Naive thymus-derived CD8-positive, alpha-beta T cell (primary cell): ENCODE measurements at regions not wholly inside any gene's neighbourhood (a gene's known extent, or its start where the extent isn't known, plus 50 kb on each side); places are given as distances from the start of the nearest gene placed in this dataset.
A peak's percentile ranks its signal among the peaks of the same experiment; 100 is the strongest.
"Not testable (repeated sequence)": the region's sequence is repeated elsewhere in the genome, so short reads cannot be mapped to it uniquely, and the experiment has no call there.

ENCODE experiments used
- ATAC-seq, 2 donors: fragments of 150-1000 bp; cut with Tn5 transposase in 1 of 2; sonication (Bioruptor Pico), chemical (Tn5 transposase) in 1 of 2; 1 replicate in 1 of 2; 2 replicates in 1 of 2; pipeline ENCODE4 v1.10.0; 2021; ENCODE audit warnings: mild to moderate bottlenecking in 2 of 2, moderate library complexity in 2 of 2
- POLR2A ChIA-PET: fragments of 350-600 bp; sonication (Branson Sonifier 250); formaldehyde crosslinking; loops from one replicate; lab custom pipeline; 2021; ENCODE audit warnings: antibody characterized with exemption; lab: Charles Lee
- DNase-seq, 10 donors: peaks; one replicate each; pipeline versions ENCODE4 v3.0.0 to v3.0.0-alpha.2; 2020 to 2022
- H3K27ac Mint-ChIP-seq, 10 donors: one replicate each; pipeline ENCODE4 v1.8.0; 2020 to 2022; ENCODE audit warnings: mild to moderate bottlenecking in 10 of 10, mixed read lengths in 10 of 10, moderate library complexity in 4 of 10, inconsistent platforms in 1 of 10
- H3K27me3 Mint-ChIP-seq, 5 donors: one replicate each; pipeline ENCODE4 v1.8.0; 2021 to 2022; ENCODE audit warnings: mixed read lengths in 5 of 5
- H3K36me3 Mint-ChIP-seq, 3 donors: one replicate each; pipeline ENCODE4 v1.8.0; 2020 to 2022; ENCODE audit warnings: mixed read lengths in 3 of 3, mild to moderate bottlenecking in 2 of 3, inconsistent platforms in 1 of 3
- H3K4me1 Mint-ChIP-seq, 4 donors: one replicate each; pipeline ENCODE4 v1.8.0; 2021 to 2022; ENCODE audit warnings: mixed read lengths in 4 of 4
- H3K4me3 Mint-ChIP-seq, 10 donors: one replicate each; pipeline ENCODE4 v1.8.0; 2020 to 2022; ENCODE audit warnings: mild to moderate bottlenecking in 10 of 10, mixed read lengths in 10 of 10, moderate library complexity in 6 of 10, inconsistent platforms in 1 of 10
- H3K9me3 Mint-ChIP-seq, 9 donors: one replicate each; pipeline ENCODE4 v1.8.0; 2020 to 2022; ENCODE audit warnings: mixed read lengths in 9 of 9, mild to moderate bottlenecking in 3 of 9, inconsistent platforms in 1 of 9, moderate library complexity in 1 of 9

DNA sequence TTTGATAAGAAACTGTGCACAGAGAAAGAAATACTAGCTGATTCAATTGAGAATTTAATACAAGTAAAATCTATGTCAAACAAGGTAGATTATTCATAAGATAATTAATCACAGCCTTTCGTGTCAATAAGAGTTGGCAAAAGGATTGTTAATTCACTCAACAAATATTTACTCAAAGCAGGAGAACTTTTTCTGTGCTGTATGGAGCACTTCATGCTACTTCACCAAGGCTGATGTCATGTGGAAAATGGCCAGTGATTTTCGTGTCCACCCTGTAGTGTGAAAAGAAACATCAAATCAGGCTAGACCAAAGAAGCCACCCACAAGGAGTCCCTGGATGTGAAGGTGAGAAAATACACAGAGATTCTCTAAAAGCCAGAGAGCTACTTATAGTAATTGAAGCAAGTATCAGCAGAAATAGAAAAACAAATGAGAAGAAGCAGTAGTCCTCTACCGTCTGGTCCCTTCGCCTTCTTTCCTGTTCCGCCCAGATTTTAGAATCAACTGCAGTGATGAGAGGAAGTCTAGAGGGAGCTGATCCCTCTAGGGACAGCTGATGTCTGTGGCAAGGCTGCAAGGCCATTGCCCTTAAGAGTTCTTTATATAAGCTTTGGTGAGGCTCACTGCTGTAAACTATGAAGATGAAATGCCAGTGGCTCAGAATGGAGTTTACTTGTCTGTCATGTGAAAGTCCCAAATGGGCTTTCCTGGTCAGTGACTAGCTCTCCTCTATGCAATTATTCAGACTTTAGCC lies 201.3 kb upstream of the APCDD1 start:
- Mint-ChIP-seq H3K4me3 (no peak overlapping the region), H3K36me3 (no peaks in the 10 kb centered on the region), H3K4me1 (peaks cover 0 to 11% (median 0%) of the 10 kb centered on the region in 4 donors), H3K27ac (peak overlapping the region in 1 of 10 donors; percentile 19), H3K27me3 (peaks cover 0 to 12% (median 5%) of the 10 kb centered on the region in 5 donors), H3K9me3 (peaks cover 0 to 5% (median 2%) of the 10 kb centered on the region in 9 donors)
- POLR2A ChIA-PET: no interaction called here
- ATAC-seq: no peak
- no peak for DNase-seq

DNA sequence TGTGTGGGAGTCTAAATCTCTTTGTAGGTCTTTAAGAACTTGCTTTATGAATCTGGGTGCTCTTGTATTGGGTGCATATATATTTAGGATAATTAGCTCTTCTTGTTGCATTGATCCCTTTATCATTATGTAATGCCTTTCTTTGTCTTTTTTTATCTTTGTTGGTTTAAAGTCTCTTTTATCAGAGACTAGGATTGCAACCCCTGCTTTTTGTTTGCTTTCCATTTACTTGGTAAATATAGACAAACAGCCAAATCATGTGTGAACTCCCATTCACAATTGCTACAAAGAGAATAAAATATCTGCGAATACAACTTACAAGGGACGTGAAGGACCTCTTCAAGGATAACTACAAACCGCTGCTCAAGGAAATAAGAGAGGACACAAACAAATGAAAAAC lies 198.2 kb upstream of the APCDD1 start:
- ATAC-seq, POLR2A ChIA-PET, H3K36me3 Mint-ChIP-seq, H3K4me3 Mint-ChIP-seq, H3K4me1 Mint-ChIP-seq, DNase-seq, H3K27ac Mint-ChIP-seq, H3K27me3 Mint-ChIP-seq, H3K9me3 Mint-ChIP-seq: not testable (repeated sequence)

DNA sequence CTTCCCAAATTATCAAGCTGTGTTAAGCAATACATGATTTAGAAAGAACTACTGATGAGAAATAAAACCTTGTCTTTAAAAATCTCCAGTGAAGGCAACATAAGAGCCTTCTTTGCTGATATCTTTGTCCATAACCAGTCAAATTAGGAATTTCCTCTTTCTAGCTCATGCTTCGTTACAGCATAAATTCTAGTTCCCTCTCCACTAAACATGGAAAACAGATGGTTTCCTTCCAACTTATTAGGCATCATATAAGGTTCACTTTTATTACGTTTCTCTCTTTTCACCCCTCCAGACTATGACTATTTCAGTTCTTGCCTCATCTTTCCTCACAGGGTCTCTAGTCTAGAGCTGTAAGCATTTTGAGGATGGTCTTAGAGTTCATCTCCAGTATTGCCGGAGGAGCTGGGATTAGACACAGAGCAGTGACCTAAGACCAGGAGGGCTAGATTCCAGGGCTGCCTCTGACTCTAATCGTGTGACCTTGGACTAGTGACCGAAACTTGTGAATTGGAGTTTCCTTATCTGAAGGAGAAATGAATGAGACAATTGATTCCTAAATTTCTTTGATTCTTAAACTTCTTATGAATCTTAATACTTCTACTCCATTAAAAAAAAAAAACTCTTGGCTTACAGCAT lies 195.5 kb upstream of the APCDD1 start:
- no peak for ATAC-seq
- no peak for DNase-seq
- H3K9me3 Mint-ChIP-seq: peaks cover 0 to 5% (median 2%) of the 10 kb centered on the region in 9 donors
- peaks cover 0 to 9% (median 5%) of the 10 kb centered on the region in 5 donors for H3K27me3 Mint-ChIP-seq
- no peak overlapping the region for H3K4me3 Mint-ChIP-seq
- no peak overlapping the region for H3K27ac Mint-ChIP-seq
- POLR2A ChIA-PET: no interaction called here
- peaks cover 0 to 11% (median 0%) of the 10 kb centered on the region in 4 donors for H3K4me1 Mint-ChIP-seq
- H3K36me3 Mint-ChIP-seq: no peaks in the 10 kb centered on the region

DNA sequence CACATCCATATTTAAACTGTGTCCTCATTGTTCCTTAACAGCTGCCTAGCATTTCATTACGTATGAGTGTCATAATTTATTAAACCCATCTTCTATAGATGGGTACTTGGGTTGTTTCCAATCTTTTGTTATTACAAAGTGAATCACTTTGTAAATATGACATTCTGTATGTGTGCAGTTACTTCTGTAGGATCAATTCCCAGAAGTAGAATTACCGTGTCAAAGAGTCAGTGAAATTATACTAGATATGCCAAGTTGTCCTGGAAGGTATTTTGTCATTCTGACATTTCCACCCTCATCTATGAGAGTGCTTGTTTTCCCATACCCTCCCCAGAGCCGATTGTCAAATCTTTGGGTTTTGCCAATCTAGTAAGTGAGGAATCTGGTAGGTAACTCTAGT lies 194.5 kb upstream of the APCDD1 start:
- Mint-ChIP-seq H3K27ac (no peak overlapping the region), H3K4me1 (peaks cover 0 to 18% (median 0%) of the 10 kb centered on the region in 4 donors), H3K9me3 (peaks cover 0 to 5% (median 2%) of the 10 kb centered on the region in 9 donors), H3K36me3 (no peaks in the 10 kb centered on the region), H3K4me3 (no peak overlapping the region), H3K27me3 (peaks cover 0 to 9% (median 5%) of the 10 kb centered on the region in 5 donors)
- no peak for DNase-seq
- POLR2A ChIA-PET: no interaction called here
- no peak for ATAC-seq

DNA sequence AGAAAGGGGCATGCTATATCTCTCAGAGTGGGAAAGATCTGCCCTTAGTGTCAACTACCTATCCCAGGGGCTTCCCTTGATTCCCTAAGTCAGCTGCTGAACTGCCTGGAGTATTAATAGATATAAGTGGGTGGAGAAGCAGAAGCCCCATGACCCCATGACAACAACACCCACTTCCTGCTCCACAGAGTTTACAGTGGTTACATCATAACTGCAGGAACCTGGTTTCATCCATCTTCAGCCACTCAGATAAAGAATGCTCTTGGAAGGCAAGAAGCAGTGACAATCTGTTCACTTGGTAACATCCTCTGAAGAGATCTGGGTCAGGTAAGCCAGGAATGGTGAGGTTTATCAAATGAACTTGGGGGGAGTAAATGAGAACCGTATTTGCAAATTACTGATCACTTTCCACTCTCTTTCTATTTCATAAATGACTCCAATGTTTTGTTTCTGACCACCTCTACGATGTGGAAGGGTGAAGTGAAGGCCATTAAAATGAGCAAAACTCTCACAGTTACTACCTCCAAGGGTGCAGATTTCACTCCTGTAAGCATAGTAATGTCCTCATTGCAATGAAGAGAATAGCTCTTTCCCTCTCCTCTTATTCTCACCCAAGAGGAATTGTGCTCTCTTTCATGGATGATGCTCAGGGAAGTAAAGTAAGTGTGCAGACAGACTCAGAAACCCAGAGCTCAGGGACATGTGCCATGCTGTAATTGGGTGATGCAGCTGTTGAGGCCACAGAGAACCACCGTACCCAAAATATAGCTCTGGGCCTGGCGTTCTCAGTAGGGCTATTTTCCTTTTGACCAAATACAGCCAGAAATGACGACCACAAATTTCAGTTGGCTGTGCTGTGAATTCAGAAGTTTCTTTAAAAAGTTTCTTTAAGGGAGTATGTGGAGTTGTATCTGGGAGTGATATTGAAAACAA lies 192.8 kb upstream of the APCDD1 start:
- ATAC-seq: no peak
- Mint-ChIP-seq H3K27me3 (peaks cover 0 to 7% (median 5%) of the 10 kb centered on the region in 5 donors), H3K27ac (no peak overlapping the region), H3K4me1 (peaks cover 0 to 26% (median 0%) of the 10 kb centered on the region in 4 donors), H3K36me3 (no peaks in the 10 kb centered on the region), H3K9me3 (peaks cover 0 to 5% (median 2%) of the 10 kb centered on the region in 9 donors), H3K4me3 (no peak overlapping the region)
- no peak for DNase-seq
- POLR2A ChIA-PET: no interaction called here

DNA sequence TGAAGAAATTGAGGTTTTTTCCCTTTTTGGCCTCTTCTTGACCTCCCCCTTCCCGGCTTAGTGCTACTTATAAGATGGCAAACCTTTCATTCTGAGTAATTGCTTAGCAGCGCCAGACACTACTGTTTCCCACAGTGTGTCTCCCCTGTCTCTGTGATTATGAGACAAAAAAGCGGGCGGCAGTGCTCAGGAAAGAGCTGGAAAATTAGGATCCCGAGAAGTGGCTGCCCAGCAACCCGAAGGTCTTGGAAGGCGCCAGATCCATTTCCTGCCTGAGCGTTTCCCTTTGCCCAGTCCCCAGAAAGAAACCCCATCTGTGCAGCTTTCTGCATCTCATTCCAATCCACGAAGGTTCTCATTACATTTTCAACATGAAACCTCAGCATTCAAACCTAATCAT lies 191.9 kb upstream of the APCDD1 start:
- ATAC-seq: no peak

DNA sequence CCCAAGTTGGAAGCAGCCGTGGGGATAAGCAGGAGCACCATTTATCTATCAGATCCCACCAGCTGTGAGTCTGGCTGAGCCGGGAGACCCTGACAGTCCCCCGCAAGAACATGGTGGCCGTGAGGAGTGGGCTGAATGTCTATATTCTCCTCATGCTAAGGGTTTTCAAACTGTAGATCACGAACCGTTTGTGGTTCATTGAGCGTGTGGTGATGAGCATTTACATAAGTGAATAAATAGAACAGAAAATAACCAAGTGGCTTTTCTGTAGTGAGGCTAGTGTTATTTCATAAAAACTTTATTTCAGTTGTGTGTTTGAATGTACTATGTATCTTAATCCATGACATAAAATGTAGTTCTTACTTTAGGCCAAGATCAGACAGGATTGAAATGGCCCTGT lies 190.2 kb upstream of the APCDD1 start:
- no peaks in the 10 kb centered on the region for H3K9me3 Mint-ChIP-seq

More for the DNA sequence above, 191.9 kb upstream of the APCDD1 start:
- DNase-seq: no peak
- POLR2A ChIA-PET: no interaction called here
- H3K27me3 Mint-ChIP-seq: peaks cover 0 to 2% (median 0%) of the 10 kb centered on the region in 5 donors
- H3K36me3 Mint-ChIP-seq: no peaks in the 10 kb centered on the region
- no peak overlapping the region for H3K27ac Mint-ChIP-seq
- no peaks in the 10 kb centered on the region for H3K9me3 Mint-ChIP-seq
- H3K4me1 Mint-ChIP-seq: peaks cover 0 to 26% (median 0%) of the 10 kb centered on the region in 4 donors
- H3K4me3 Mint-ChIP-seq: no peak overlapping the region

DNA sequence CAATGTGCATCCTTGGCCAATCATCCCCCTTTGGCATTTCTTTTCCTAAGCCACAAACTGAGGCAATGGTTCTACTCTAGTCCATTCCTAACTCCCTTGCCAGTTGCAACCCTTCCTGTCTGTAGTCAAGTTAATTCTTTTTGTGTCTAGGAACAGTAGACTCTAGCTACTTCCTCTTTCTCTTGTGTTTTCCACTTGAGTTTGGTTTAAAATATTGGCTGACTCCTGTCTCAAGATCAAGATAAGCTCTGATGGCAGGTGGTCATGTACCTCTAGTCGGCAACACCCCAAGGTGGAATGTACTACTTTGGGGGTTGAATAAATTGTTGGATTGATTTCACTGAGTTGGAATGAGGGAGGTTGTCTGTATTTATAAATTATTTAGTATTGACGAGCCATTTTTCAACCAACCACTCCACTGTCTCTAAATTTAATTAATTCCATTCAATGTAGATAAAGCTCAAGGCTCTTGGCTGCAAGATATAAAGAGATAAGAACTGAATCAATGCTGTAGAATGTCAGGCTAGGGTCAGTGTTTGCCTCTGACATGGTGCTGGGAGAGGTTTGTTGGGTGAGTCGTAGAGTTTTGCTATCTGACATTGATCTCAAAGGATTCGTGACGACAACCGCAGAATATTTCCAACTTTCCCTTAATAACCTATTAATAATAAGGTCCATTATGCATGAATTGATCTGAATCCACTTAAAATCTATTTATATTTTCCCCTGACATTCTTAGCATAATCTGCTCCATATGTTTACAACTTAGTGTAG lies 188.7 kb upstream of the APCDD1 start:
- no peaks in the 10 kb centered on the region for H3K9me3 Mint-ChIP-seq
- H3K27ac Mint-ChIP-seq: no peak overlapping the region
- H3K4me3 Mint-ChIP-seq: no peak overlapping the region
- POLR2A ChIA-PET: no interaction called here
- H3K27me3 Mint-ChIP-seq: no peaks in the 10 kb centered on the region
- H3K4me1 Mint-ChIP-seq: peaks cover 0 to 32% (median 0%) of the 10 kb centered on the region in 4 donors
- DNase-seq (no peak), ATAC-seq (no peak)
- H3K36me3 Mint-ChIP-seq: no peaks in the 10 kb centered on the region

More for the DNA sequence above, 190.2 kb upstream of the APCDD1 start:
- Mint-ChIP-seq H3K36me3 (no peaks in the 10 kb centered on the region), H3K27me3 (no peaks in the 10 kb centered on the region), H3K4me1 (peaks cover 0 to 31% (median 0%) of the 10 kb centered on the region in 4 donors), H3K4me3 (no peak overlapping the region), H3K27ac (no peak overlapping the region)
- POLR2A ChIA-PET: no interaction called here
- ATAC-seq (no peak), DNase-seq (no peak)

DNA sequence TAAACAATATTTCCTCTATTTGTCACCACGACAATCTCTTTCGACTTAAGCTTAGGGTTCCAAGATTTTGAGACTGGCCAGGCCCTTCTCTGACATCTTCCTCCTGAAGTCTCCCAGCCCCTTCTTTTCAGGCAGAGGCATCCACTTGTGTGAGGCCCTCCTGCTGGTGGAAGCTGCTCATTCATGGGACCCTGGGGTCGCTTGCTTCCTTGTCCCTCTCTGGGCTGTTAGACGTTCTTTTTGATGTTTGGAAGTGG lies 188.2 kb upstream of the APCDD1 start:
- POLR2A ChIA-PET: no interaction called here
- H3K27ac Mint-ChIP-seq: no peak overlapping the region
- no peak overlapping the region for H3K4me3 Mint-ChIP-seq
- H3K27me3 Mint-ChIP-seq: no peaks in the 10 kb centered on the region
- no peaks in the 10 kb centered on the region for H3K36me3 Mint-ChIP-seq
- ATAC-seq (no peak), DNase-seq (no peak)
- H3K4me1 Mint-ChIP-seq: peaks cover 0 to 32% (median 0%) of the 10 kb centered on the region in 4 donors
- H3K9me3 Mint-ChIP-seq: no peaks in the 10 kb centered on the region

DNA sequence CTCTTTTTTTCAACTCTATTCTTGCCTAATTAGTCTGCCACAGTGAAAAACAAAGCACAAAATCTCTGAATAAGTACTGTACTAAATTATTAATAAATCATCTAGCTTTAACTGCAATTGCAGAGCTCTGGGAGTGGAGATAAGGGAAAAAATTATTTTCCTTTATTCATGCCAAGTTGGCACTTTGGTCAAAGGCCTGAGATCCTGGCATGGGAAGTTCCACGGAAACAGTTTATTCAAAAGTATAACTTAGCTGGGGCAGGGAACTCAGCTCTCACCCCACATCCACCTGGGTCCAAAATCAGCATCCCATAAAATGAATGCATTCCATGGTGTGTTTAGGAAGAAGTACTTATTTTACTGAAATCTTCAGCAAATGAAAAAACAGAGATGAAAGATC lies 185.2 kb upstream of the APCDD1 start:
- H3K4me3 Mint-ChIP-seq: no peak overlapping the region
- no peaks in the 10 kb centered on the region for H3K9me3 Mint-ChIP-seq
- H3K27ac Mint-ChIP-seq: no peak overlapping the region
- no peaks in the 10 kb centered on the region for H3K36me3 Mint-ChIP-seq
- DNase-seq: no peak
- peaks cover 0 to 4% (median 0%) of the 10 kb centered on the region in 5 donors for H3K27me3 Mint-ChIP-seq
- POLR2A ChIA-PET: no interaction called here
- no peak for ATAC-seq
- H3K4me1 Mint-ChIP-seq: peaks cover 0 to 18% (median 0%) of the 10 kb centered on the region in 4 donors

DNA sequence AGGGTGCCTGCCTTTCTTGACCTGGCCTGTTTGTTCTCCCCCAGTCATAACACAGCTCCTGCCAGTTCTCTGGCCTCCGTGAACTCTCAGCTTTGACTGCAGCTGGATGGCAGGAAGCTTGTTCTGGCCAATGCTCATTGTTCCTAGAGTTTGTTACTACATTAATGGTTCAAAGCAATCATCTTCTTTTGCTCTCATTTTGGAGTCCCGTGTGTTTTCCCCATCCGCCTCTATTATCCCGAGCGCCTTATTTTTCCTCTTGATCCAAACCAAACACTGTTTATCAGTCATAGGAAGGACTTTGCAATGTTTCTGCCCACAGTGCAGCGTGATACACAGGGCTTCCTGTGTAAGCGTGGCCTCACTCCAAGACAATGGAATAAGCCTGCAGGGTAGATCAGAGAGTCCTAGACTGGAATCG lies 184.3 kb upstream of the APCDD1 start:
- Mint-ChIP-seq H3K27me3 (peaks cover 0 to 4% (median 0%) of the 10 kb centered on the region in 5 donors), H3K4me3 (no peak overlapping the region), H3K9me3 (no peaks in the 10 kb centered on the region), H3K36me3 (no peaks in the 10 kb centered on the region), H3K27ac (no peak overlapping the region), H3K4me1 (peaks cover 0 to 13% (median 0%) of the 10 kb centered on the region in 4 donors)
- ATAC-seq (no peak), DNase-seq (no peak)
- POLR2A ChIA-PET: no interaction called here

DNA sequence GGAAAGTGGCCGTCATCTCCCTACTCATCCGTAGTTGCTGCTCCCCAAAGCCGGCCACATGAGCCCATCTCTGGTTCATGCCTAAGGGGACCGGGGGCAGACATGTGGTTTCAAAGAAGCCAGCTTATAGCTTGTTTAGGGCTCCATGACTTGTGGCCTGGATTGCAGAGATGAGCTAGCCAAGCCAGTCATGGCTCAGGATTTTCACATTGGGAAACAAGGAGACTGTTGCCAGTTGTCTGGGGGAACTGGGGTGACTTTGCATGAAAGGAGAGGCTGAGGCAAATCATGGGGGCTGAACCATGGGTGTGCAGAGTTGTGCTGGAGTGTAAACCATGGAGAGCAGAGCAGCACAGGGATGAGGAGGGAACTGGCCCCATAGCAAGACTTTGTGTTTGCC lies 183.0 kb upstream of the APCDD1 start:
- no peaks in the 10 kb centered on the region for H3K36me3 Mint-ChIP-seq
- DNase-seq: no peak
- H3K4me3 Mint-ChIP-seq: no peak overlapping the region
- peaks cover 0 to 6% (median 0%) of the 10 kb centered on the region in 4 donors for H3K4me1 Mint-ChIP-seq
- no peak overlapping the region for H3K27ac Mint-ChIP-seq
- POLR2A ChIA-PET: no interaction called here
- H3K9me3 Mint-ChIP-seq: peaks cover 0 to 3% (median 0%) of the 10 kb centered on the region in 9 donors
- peaks cover 0 to 7% (median 0%) of the 10 kb centered on the region in 5 donors for H3K27me3 Mint-ChIP-seq
- ATAC-seq: no peak
